ENCODE measurements at regions not wholly inside any gene's neighbourhood (a gene's known extent, or its start where the extent isn't known, plus 50 kb on each side); places are given as distances from the start of the nearest gene placed in this dataset.

GRCh38 chr14:30153717-30154116, 226.1 kb upstream of the PRKD1 start:
- DNase-seq (no peak), ATAC-seq (ENCODE audit: low FRiP score in 2 of 2) (no peak)
- TF ChIP-seq EP300 (IDR thresholded peaks at IDR 0.05) = no peak
- TF ChIP-seq POLR2AphosphoS5 (IDR thresholded peaks at IDR 0.05) = no peak
- no peak for TF ChIP-seq CTCF (IDR thresholded peaks at IDR 0.05)
- no peak for TF ChIP-seq POLR2A (IDR thresholded peaks at IDR 0.05)
- H3K36me3 ChIP-seq = no peaks in the 10 kb centered on the region
- no peaks in the 10 kb centered on the region for H3K9me3 ChIP-seq
- H3K4me1 ChIP-seq = no peaks in the 10 kb centered on the region
- no peak overlapping the region for H3K27ac ChIP-seq
- no peak overlapping the region for H3K4me3 ChIP-seq
- 80 to 96% methylated on average over 2 of the region's 2 CpGs for WGBS, 2 donors
- no peaks in the 10 kb centered on the region for H3K27me3 ChIP-seq

GRCh38 chr14:30156571-30156970, 228.9 kb upstream of the PRKD1 start:
- Histone ChIP-seq H3K27ac (no peak overlapping the region), H3K4me1 (no peaks in the 10 kb centered on the region), H3K27me3 (no peaks in the 10 kb centered on the region), H3K36me3 (no peaks in the 10 kb centered on the region), H3K9me3 (no peaks in the 10 kb centered on the region), H3K4me3 (no peak overlapping the region)
- TF ChIP-seq CTCF (IDR thresholded peaks at IDR 0.05) (no peak), POLR2AphosphoS5 (IDR thresholded peaks at IDR 0.05) (no peak), POLR2A (IDR thresholded peaks at IDR 0.05) (no peak), EP300 (IDR thresholded peaks at IDR 0.05) (no peak)
- no peak for ATAC-seq (ENCODE audit: low FRiP score in 2 of 2)
- 87 to 90% methylated on average over 9 of the region's 9 CpGs for WGBS, 2 donors
- DNase-seq = no peak

GRCh38 chr14:30158299-30158698, 230.7 kb upstream of the PRKD1 start:
- DNase-seq (no peak), ATAC-seq (ENCODE audit: low FRiP score in 2 of 2) (no peak)
- Histone ChIP-seq H3K36me3 (no peaks in the 10 kb centered on the region), H3K4me3 (no peak overlapping the region), H3K27me3 (no peaks in the 10 kb centered on the region), H3K27ac (no peak overlapping the region), H3K4me1 (no peaks in the 10 kb centered on the region), H3K9me3 (no peaks in the 10 kb centered on the region)
- TF ChIP-seq POLR2AphosphoS5 (IDR thresholded peaks at IDR 0.05) = no peak
- TF ChIP-seq POLR2A (IDR thresholded peaks at IDR 0.05) = no peak
- no peak for TF ChIP-seq EP300 (IDR thresholded peaks at IDR 0.05)
- TF ChIP-seq CTCF (IDR thresholded peaks at IDR 0.05) = no peak
- 64 to 73% methylated on average over 5 of the region's 5 CpGs for WGBS, 2 donors

GRCh38 chr14:30159374-30159773, 231.7 kb upstream of the PRKD1 start:
- H3K27ac ChIP-seq = no peak overlapping the region
- TF ChIP-seq EP300 (IDR thresholded peaks at IDR 0.05) = no peak
- TF ChIP-seq POLR2AphosphoS5 (IDR thresholded peaks at IDR 0.05) = no peak
- TF ChIP-seq CTCF (IDR thresholded peaks at IDR 0.05) = no peak
- no peak for TF ChIP-seq POLR2A (IDR thresholded peaks at IDR 0.05)
- DNase-seq (no peak), ATAC-seq (ENCODE audit: low FRiP score in 2 of 2) (no peak)
- H3K4me3 ChIP-seq = no peak overlapping the region
- no peaks in the 10 kb centered on the region for H3K27me3 ChIP-seq
- H3K36me3 ChIP-seq = no peaks in the 10 kb centered on the region
- WGBS, 2 donors = 73 to 75% methylated on average over 2 of the region's 2 CpGs
- H3K9me3 ChIP-seq = no peaks in the 10 kb centered on the region
- no peaks in the 10 kb centered on the region for H3K4me1 ChIP-seq

GRCh38 chr14:30160608-30161007, 233.0 kb upstream of the PRKD1 start:
- Histone ChIP-seq H3K27me3 (no peaks in the 10 kb centered on the region), H3K36me3 (no peaks in the 10 kb centered on the region), H3K4me3 (no peak overlapping the region), H3K9me3 (no peaks in the 10 kb centered on the region), H3K27ac (no peak overlapping the region), H3K4me1 (no peaks in the 10 kb centered on the region)
- 73 to 79% methylated on average over 5 of the region's 5 CpGs for WGBS, 2 donors
- no peak for ATAC-seq (ENCODE audit: low FRiP score in 2 of 2)
- no peak for DNase-seq
- TF ChIP-seq POLR2A (IDR thresholded peaks at IDR 0.05) = no peak
- no peak for TF ChIP-seq CTCF (IDR thresholded peaks at IDR 0.05)
- no peak for TF ChIP-seq POLR2AphosphoS5 (IDR thresholded peaks at IDR 0.05)
- TF ChIP-seq EP300 (IDR thresholded peaks at IDR 0.05) = no peak

Measured in upper lobe of left lung (tissue), 6 donors.